H1 (cell line): ENCODE measurements at regions not wholly inside any gene's neighbourhood (a gene's known extent, or its start where the extent isn't known, plus 50 kb on each side); places are given as distances from the start of the nearest gene placed in this dataset.

Experiments used
- BRCA1 ChIP-seq: IDR thresholded peaks from 2 replicates; pipeline ENCODE4 v1.6.1; 2012; ENCODE audit warnings: low read depth, low read length, improper control_type of control experiment
- CBX8 ChIP-seq: fragments of 300-800, 300-1000 bp; sonication (generic); IDR thresholded peaks from 2 replicates; pipeline ENCODE4 v1.7.1; 2016; ENCODE audit warnings: low read depth, low read length, borderline replicate concordance
- CHD1 ChIP-seq: IDR thresholded peaks from 2 replicates; pipeline ENCODE4 v1.6.1; 2012; ENCODE audit warnings: low read depth, low read length, improper control_type of control experiment
- CHD2 ChIP-seq: IDR thresholded peaks from 2 replicates; pipeline ENCODE4 v1.6.1; 2012; ENCODE audit warnings: low read length, improper control_type of control experiment
- FOSL1 ChIP-seq: IDR thresholded peaks from 2 replicates; pipeline ENCODE4 v1.6.1; 2011; ENCODE audit warnings: mild to moderate bottlenecking, low read depth, low read length, moderate library complexity; ENCODE audit not compliant: insufficient read depth
- RAD21 ChIP-seq, 2 experiments: IDR thresholded peaks in 1 of 2; conservative IDR thresholded peaks in 1 of 2; 2 replicates each; pipeline ENCODE4 v1.6.1; 2011; ENCODE audit warnings: low read depth in 2 of 2, low read length in 2 of 2, improper control_type of control experiment in 1 of 2, inconsistent platforms in 1 of 2, mild to moderate bottlenecking in 1 of 2, moderate library complexity in 1 of 2
- RFX5 ChIP-seq: IDR thresholded peaks from 2 replicates; pipeline ENCODE4 v1.6.1; 2011; ENCODE audit warnings: low read depth, low read length, improper control_type of control experiment, borderline replicate concordance
- SP2 ChIP-seq: IDR thresholded peaks from 2 replicates; pipeline ENCODE4 v1.6.1; 2012; ENCODE audit warnings: mild to moderate bottlenecking, low read length, inconsistent platforms
- SRF ChIP-seq: IDR thresholded peaks from 2 replicates; pipeline ENCODE4 v1.6.1; 2011; ENCODE audit warnings: mild to moderate bottlenecking, low read depth, low read length, moderate library complexity
- YY1 ChIP-seq: IDR thresholded peaks from 2 replicates; pipeline ENCODE4 v1.6.1; 2011; ENCODE audit warnings: low read depth, mild to moderate bottlenecking, low read length
- TF ChIP-seq, protein P1 (sequence below), 3 experiments: IDR thresholded peaks; 1 replicate in 2 of 3; 2 replicates in 1 of 3; pipeline versions ENCODE4 v1.5.1 to v1.6.1; 2011; ENCODE audit warnings: low read length in 3 of 3, mild to moderate bottlenecking in 3 of 3, inconsistent platforms in 2 of 3, low read depth in 1 of 3, moderate library complexity in 1 of 3; ENCODE audit not compliant: insufficient read depth in 1 of 3; ENCODE audit errors: control extremely low read depth in 1 of 3

DNA sequence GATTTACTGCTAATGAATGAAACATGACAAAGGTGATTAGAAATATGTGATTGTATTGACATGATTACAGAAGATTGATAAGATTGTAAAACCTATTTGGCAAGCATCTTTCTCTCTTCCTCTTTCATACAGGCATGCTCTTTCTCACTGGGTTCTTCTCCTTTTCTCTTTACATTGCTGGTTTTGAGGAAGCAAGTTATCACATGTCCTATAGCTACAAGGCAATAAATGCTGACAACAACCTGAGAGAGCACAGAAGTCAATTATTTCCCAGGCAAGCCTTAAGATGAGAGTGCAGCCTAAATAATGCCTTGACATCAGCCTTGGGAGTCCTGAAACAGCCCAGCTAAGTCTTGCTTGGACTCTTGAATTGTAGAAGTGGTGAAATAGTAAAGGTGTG lies 875.0 kb downstream of the SLITRK1 start:
- no peak for TF ChIP-seq SP2
- TF ChIP-seq YY1 = no peak
- no peak for TF ChIP-seq FOSL1
- TF ChIP-seq, protein P1, sequence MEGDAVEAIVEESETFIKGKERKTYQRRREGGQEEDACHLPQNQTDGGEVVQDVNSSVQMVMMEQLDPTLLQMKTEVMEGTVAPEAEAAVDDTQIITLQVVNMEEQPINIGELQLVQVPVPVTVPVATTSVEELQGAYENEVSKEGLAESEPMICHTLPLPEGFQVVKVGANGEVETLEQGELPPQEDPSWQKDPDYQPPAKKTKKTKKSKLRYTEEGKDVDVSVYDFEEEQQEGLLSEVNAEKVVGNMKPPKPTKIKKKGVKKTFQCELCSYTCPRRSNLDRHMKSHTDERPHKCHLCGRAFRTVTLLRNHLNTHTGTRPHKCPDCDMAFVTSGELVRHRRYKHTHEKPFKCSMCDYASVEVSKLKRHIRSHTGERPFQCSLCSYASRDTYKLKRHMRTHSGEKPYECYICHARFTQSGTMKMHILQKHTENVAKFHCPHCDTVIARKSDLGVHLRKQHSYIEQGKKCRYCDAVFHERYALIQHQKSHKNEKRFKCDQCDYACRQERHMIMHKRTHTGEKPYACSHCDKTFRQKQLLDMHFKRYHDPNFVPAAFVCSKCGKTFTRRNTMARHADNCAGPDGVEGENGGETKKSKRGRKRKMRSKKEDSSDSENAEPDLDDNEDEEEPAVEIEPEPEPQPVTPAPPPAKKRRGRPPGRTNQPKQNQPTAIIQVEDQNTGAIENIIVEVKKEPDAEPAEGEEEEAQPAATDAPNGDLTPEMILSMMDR (IDR thresholded peaks at IDR 0.05; ENCODE audit: control extremely low read depth in 1 of 3, insufficient read depth in 1 of 3, low read depth in 1 of 3, low read length in 3 of 3) = no peak
- TF ChIP-seq RFX5 = no peak
- no peak for TF ChIP-seq BRCA1
- TF ChIP-seq RAD21 (IDR thresholded peaks at IDR 0.05 in 1 of 2, conservative IDR thresholded peaks at IDR 0.05 in 1 of 2; ENCODE audit: low read depth in 2 of 2, low read length in 2 of 2) = no peak
- no peak for TF ChIP-seq CHD1
- TF ChIP-seq CBX8 = no peak
- no peak for TF ChIP-seq CHD2
- TF ChIP-seq SRF = no peak
